ENCODE measurements at regions not wholly inside any gene's neighbourhood (a gene's known extent, or its start where the extent isn't known, plus 50 kb on each side); places are given as distances from the start of the nearest gene placed in this dataset.
A peak's percentile ranks its signal among the peaks of the same experiment; 100 is the strongest.

- DNase-seq (ENCODE audit: low read depth) = no peak
Observed at GRCh38 chr1:239786464-239786863, 305.2 kb upstream of the FMN2 start.

GRCh38 chr1:239792157-239792556 lies 299.5 kb upstream of the FMN2 start:
- no peak for DNase-seq (ENCODE audit: low read depth)

GRCh38 chr1:239795304-239795703 lies 296.4 kb upstream of the FMN2 start:
- no peak for DNase-seq (ENCODE audit: low read depth)

DNA sequence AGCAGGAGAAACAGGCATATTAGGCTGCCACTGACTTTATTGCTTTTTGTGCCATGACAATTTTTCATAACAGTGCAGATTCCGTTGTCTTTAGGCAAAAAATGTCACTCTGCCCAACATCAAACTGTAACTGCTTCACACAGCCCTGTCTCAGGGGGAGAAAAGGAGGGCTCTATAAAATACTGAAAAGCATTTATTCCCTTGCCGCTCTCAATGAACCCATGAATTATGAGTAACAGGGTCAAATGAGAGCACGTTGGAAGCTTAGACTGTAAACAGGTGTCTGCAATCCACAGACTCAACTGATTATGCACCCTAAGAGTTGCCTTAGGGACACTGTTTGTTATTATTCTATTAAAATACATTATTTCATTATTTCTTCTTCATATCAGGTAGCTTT lies 292.1 kb upstream of the FMN2 start:
- no peak for DNase-seq (ENCODE audit: low read depth)

DNA sequence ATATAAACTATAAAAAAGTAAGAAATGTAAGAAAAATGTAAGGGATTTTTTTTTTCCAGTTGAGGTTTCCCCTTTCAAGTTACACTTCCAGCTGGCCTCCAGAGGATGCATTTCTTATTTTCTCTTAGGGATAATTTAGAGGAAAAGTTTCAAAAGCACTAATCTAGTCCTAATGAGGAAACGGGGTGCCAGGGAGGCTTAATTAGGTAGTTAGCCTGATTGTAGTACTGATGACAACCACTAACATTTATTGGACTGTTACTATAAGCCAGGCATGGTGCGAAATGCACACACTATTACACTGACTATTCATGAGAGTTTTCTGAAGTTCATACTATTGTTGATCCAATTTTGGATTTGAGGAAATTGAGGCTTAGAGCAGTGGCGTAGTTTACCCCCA lies 290.8 kb upstream of the FMN2 start:
- DNase-seq (ENCODE audit: low read depth) = no peak

DNA sequence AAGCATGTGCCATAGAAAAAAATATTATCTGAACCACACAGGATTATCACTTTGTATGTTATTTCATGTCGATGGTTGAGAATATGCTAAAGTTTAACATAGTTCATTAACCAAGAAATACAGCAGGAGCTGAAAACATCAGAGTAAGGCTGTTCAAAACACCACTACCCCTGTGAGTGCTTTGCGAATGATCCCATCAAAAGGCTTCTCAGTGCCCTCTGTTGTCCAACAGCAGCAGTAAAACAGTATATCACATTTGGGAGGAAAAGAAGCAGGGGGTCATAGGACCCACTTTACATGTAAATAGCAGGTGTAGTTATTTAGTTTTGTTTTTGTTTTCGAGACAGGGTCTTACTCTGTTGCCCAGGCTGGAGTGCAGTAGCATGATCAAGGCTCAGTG lies 289.4 kb upstream of the FMN2 start:
- DNase-seq (ENCODE audit: low read depth) = no peak

DNA sequence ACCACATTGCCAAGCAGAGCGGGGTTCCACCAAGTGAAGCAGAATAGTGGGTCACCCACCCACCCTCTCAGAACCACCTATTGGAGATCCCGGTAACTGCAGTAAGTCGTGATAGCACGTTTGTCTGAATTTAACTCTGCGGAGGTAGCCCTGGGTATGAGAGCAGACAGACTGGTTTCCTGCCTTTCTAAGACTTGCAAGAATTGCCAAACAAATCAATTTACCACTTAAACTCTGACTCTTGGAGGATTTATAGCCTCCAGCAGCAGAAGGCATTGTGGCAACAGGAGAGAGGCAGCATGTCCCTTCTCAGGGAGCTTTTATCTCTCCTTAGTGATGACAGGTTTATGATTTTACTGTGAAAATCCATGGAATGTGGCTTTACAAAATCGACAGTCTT lies 287.9 kb upstream of the FMN2 start:
- DNase-seq (ENCODE audit: low read depth) = no peak

DNA sequence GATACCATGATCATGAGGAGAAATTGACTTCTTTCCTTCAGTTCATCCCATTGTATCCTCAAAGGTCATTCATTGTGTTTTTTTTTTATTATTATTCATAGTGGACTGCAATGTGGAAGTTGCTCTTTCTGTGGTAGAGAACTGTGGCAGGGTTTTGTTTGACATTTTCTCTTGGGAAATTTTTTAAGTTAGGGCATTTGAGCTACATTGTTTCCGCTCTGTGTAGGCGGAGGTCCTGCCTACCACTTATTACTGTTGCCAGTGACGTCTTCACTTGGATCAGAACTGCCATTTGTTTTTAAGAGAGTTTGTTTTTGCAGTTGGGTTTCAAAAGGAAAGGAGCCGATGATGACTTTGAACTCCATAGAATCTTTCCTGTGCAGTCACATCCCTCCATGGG lies 287.4 kb upstream of the FMN2 start:
- DNase-seq (ENCODE audit: low read depth) = no peak

DNA sequence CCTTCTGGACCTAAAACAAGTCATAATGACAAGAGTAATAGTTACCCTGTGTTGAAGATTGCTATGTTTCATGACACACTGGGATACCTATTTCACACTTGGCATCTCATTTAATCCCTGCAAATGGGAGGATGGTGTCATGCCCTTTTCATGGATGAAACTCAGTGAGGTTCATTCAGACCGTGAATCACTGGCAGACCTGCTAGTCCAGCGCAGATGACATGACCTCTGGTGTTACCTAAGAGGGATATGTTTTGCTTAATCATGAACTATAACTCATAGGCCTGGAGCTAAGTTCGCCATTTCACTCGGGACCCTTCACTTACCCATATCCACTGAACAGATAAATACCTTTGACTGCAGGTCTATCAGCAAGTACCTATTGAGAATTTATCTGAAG lies 286.6 kb upstream of the FMN2 start:
- DNase-seq (ENCODE audit: low read depth) = no peak

DNA sequence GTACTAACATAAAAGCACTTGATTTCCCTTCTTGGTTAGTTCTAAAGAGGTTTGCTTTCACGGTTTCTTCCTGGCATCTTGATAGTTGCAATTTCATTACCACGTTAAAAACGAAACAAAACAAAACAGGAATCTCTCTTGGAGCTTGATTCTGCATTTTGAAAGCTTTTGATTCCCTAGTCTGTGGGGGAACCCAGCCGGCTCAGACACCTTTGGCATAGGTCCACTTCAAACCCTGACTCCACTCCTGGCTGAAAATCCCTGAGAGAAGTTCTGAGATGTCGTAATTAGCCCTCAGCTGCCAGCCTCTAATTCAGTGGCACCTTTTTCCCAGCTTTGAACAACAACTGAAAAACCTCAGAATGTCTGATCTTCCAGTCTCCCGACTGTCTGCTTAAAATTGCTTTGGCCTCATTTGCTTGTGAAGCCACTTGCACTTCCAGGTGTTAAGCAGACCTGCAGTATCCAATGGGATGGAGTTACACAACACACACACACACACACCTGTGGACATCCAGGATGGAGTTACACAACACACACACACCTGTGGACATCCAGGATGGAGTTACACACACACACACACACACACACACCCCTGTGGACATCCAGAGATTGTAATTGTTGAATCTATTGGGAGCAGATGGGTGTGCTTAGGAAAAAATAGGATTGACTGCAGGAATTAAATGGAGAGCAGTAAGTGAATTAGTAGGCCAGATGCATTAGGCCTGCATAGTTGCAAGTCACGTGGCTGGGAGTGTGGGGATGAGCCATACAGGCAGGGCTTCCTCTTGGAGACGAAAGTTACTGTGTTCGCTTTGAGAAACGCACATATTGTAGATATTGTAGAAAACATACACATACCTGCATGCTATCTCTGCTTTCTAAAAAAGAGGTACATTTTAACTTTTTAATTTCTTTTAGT lies 285.6 kb upstream of the FMN2 start:
- no peak for DNase-seq (ENCODE audit: low read depth)

DNA sequence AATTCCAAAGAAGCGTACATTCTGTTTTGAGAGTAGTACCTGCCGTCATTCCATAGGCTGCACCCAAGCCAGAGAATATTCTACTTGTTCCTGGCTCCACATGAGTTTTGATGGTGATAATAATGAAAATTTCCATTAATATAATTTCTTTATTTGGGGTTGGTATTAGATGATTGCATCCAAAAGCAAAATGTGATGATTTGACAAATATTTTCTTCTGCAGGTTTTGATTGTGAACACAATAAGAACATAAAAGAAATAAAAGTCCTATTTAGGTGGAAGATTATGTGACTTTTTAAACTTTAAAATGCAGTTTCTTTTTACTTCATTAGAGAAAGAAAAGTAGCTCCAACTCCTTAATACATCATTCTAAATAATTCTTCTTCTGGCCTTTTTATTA lies 284.8 kb upstream of the FMN2 start:
- DNase-seq (ENCODE audit: low read depth) = no peak

DNA sequence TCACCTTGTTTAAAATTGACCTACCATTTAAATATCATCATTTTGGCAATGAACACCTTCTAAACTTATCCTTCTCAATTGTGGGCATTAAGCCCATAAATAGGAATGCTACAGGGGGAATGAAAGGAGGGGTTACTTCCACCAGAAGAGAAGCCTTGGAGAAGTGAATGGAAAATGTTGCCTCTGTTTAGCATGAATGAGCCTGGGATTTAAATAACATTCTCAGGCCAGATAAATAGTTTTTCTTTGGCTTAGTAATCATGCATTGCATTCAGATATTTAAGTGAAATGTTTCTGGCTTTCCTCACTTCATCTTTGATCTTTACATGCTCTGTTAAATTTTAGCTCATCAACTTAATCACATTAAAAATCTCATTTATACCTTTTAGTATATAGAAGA lies 284.3 kb upstream of the FMN2 start:
- DNase-seq (ENCODE audit: low read depth) = no peak

- peak; percentile 48 for DNase-seq (ENCODE audit: low read depth)
Observed at GRCh38 chr1:239810061-239810481, 281.6 kb upstream of the FMN2 start.

DNA sequence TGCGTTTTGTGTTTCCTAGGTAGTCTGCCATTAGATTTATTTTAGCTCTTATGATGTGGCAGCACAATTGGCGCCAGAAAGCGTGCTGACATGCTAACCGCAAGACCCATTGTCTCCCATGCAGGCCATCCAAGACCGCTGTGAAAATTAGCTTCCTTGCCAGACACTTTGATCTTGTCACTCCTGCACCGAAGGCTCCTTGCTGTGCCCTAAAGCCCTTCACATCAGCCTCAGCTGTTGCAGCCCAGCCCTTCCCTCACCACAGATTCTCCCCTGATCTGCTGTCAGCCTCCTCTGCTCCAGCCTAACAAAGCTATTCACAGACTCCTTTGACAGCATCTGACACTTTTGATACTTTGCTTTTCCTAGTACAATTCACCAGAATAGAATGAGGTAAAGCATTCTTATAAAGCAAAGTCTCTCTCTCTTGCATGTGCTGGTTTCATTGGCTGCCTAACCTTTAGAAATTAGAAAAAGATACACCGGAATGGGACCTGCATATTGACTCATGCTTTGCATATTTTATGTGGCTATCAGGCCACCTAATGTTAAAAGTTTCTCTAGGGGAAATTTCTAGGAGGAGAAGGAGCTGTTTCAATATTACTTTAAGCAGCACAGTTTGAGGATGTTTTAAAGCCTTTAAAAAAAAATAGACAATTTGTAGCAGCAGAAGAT lies 280.3 kb upstream of the FMN2 start:
- DNase-seq (ENCODE audit: low read depth) = no peak

DNA sequence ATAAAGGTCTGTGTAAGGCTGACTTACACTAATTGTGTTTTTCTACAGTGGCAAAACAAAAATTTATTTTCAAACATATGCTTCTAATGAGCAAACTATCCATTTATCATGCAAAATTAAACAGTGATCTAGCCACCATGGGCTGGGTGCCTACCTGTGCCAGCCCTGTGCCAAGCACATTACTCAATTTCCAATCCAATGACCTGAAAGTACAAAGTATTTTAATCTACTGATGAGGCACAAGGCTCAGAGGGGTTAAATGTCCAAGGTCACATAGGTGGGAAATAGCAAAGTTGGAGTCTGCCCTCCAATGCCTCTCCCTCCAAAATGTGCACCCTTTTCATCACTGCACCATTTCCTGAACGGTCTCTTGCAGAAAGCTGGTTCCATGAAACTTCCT lies 279.1 kb upstream of the FMN2 start:
- DNase-seq (ENCODE audit: low read depth) = no peak

DNA sequence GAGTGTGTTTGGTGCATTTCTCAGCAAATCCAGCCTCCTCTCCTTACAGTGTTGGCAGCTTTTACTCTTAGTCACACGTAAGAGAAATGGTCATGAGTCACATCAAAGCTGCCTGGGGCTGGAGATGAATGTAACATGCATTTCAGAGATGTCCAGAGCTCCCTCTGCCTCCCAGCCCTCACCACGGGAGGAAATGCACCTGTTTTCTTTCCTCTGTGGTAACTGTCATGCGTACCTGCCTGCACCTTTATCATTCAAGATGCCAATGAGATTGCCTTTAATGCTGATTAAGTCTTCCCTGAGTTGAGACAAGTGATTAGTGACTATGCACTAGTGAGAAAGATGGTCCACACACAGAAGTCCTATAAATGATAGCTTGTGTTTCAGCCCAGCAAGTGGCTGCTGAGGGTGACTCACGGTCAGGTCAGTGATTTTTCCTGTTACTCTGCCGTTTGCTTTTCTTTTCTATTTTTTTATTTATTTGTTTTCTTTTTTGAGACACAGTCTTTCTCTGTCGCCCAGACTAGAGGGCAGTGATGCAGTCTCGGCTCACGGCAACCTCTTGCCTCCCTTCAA lies 277.3 kb upstream of the FMN2 start:
- peak; percentile 75 for DNase-seq (ENCODE audit: low read depth)

GRCh38 chr1:239815074-239815473 lies 276.6 kb upstream of the FMN2 start:
- DNase-seq (ENCODE audit: low read depth) = no peak

DNA sequence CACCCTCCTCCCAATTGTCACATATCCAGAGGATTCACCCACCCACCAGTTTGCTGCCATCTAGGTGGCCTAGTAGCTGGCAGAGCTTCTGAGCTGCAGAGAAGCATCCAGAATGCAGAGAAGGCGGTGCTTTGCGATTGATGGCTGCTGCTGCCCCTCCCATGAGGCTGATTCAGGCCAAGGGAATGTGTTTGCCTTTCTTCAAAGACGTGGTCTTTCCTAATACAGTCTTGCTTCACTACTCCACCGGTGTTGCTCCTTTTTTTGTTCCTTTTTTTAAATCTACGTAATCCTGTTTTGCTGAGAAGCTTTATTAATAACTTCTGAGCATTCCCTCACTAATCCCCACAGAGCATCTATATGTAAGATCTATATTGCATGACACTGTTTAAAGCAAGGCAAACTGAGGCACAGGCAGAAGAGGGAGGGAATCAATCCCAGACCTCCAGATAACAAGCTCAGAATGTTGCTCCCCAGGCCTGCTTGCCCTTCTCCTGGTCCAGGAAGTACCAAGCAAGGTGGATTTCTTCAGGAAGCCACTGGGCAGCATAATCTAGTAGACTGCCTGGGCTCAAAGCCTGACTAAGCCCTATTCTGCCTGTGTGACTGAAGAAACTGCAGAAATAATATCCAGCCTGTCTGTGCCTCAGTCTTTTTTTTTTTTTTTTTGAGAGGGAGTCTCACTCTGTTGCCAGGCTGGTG lies 275.5 kb upstream of the FMN2 start:
- peak; percentile 42 for DNase-seq (ENCODE audit: low read depth)

- no peak for DNase-seq (ENCODE audit: low read depth)
Observed at GRCh38 chr1:239817276-239817675, 274.4 kb upstream of the FMN2 start.

GRCh38 chr1:239817801-239818200 lies 273.9 kb upstream of the FMN2 start:
- no peak for DNase-seq (ENCODE audit: low read depth)

- DNase-seq (ENCODE audit: low read depth) = no peak
Observed at GRCh38 chr1:239819096-239819495, 272.6 kb upstream of the FMN2 start.

- no peak for DNase-seq (ENCODE audit: low read depth)
Observed at GRCh38 chr1:239819756-239820250, 271.9 kb upstream of the FMN2 start.

All from RPMI7951 (cell line).